H9 (cell line): ENCODE measurements at regions not wholly inside any gene's neighbourhood (a gene's known extent, or its start where the extent isn't known, plus 50 kb on each side); places are given as distances from the start of the nearest gene placed in this dataset.

Experiments
- DNase-seq: peaks from one replicate; pipeline ENCODE4 v3.0.0-alpha.2; 2017
- H2AFZ ChIP-seq: one replicate; pipeline ENCODE4 v1.6.1; 2013; ENCODE audit warnings: mild to moderate bottlenecking, low read length, control low read depth, moderate library complexity
- H2AK5ac ChIP-seq: 2 replicates; pipeline ENCODE4 v1.6.1; 2013; ENCODE audit warnings: low read length, control low read depth, mixed read lengths; ENCODE audit not compliant: insufficient read length
- H2BK120ac ChIP-seq: one replicate; pipeline ENCODE4 v1.6.1; 2013; ENCODE audit warnings: low read depth, mild to moderate bottlenecking, low read length, control low read depth, inconsistent platforms; ENCODE audit not compliant: poor library complexity, severe bottlenecking
- H2BK12ac ChIP-seq: 2 replicates; pipeline ENCODE4 v1.6.1; 2013; ENCODE audit warnings: low read length, control low read depth, mixed read lengths, low read depth; ENCODE audit not compliant: insufficient read length
- H2BK15ac ChIP-seq: 2 replicates; pipeline ENCODE4 v1.6.1; 2013; ENCODE audit warnings: low read depth, low read length, control low read depth
- H2BK20ac ChIP-seq: one replicate; pipeline ENCODE4 v1.6.1; 2013; ENCODE audit warnings: low read depth, mild to moderate bottlenecking, low read length, control low read depth, inconsistent platforms; ENCODE audit not compliant: poor library complexity, severe bottlenecking
- H2BK5ac ChIP-seq: 2 replicates; pipeline ENCODE4 v1.6.1; 2013; ENCODE audit warnings: low read length, control low read depth, mixed read lengths; ENCODE audit not compliant: insufficient read length
- H3K14ac ChIP-seq: 2 replicates; pipeline ENCODE4 v1.6.1; 2013; ENCODE audit warnings: low read length, control low read depth; ENCODE audit not compliant: insufficient read depth
- H3K18ac ChIP-seq: 2 replicates; pipeline ENCODE4 v1.6.1; 2013; ENCODE audit warnings: low read depth, mild to moderate bottlenecking, mixed read lengths, low read length, control low read depth; ENCODE audit not compliant: insufficient read length
- H3K23ac ChIP-seq: 2 replicates; pipeline ENCODE4 v1.6.1; 2013; ENCODE audit warnings: low read length, control low read depth, mixed read lengths, low read depth; ENCODE audit not compliant: insufficient read length
- H3K23me2 ChIP-seq: 2 replicates; pipeline ENCODE4 v1.6.1; 2013; ENCODE audit warnings: low read depth, mild to moderate bottlenecking, mixed read lengths, low read length, control low read depth; ENCODE audit not compliant: insufficient read length, poor library complexity, severe bottlenecking
- H3K27ac ChIP-seq: 2 replicates; pipeline ENCODE4 v1.5.1; 2013; ENCODE audit warnings: low read length, control low read depth, mixed read lengths, low read depth; ENCODE audit not compliant: insufficient read length
- H3K27me3 ChIP-seq: 2 replicates; pipeline ENCODE4 v1.6.1; 2013; ENCODE audit warnings: low read length, control low read depth, inconsistent platforms; ENCODE audit not compliant: insufficient read depth
- H3K4ac ChIP-seq: 2 replicates; pipeline ENCODE4 v1.6.1; 2013; ENCODE audit warnings: low read depth, mild to moderate bottlenecking, control low read depth, inconsistent platforms, low read length, moderate library complexity
- H3K4me1 ChIP-seq: 2 replicates; pipeline ENCODE4 v1.6.1; 2013; ENCODE audit warnings: low read length, control low read depth, inconsistent platforms; ENCODE audit not compliant: insufficient read depth
- H3K4me2 ChIP-seq: 2 replicates; pipeline ENCODE4 v1.6.1; 2013; ENCODE audit warnings: low read length, control low read depth, mixed read lengths; ENCODE audit not compliant: insufficient read length, insufficient read depth
- H3K56ac ChIP-seq: 2 replicates; pipeline ENCODE4 v1.6.1; 2013; ENCODE audit warnings: low read depth, mild to moderate bottlenecking, mixed read lengths, low read length, control low read depth; ENCODE audit not compliant: insufficient read length
- H3K79me1 ChIP-seq: 2 replicates; pipeline ENCODE4 v1.6.1; 2013; ENCODE audit warnings: low read depth, mild to moderate bottlenecking, moderate library complexity, low read length, control low read depth, inconsistent platforms; ENCODE audit not compliant: insufficient read depth, poor library complexity, severe bottlenecking
- H3K79me2 ChIP-seq: 2 replicates; pipeline ENCODE4 v1.6.1; 2013; ENCODE audit warnings: low read length, control low read depth, inconsistent platforms; ENCODE audit not compliant: insufficient read depth
- H3K9ac ChIP-seq: 2 replicates; pipeline ENCODE4 v1.6.1; 2013; ENCODE audit warnings: low read length, control low read depth, mixed read lengths; ENCODE audit not compliant: insufficient read length; ENCODE audit errors: extremely low read depth
- H3K9me3 ChIP-seq: one replicate; pipeline ENCODE4 v1.6.1; 2013; ENCODE audit warnings: low read depth, low read length, inconsistent platforms; ENCODE audit not compliant: control insufficient read depth
- H3T11ph ChIP-seq: one replicate; pipeline ENCODE4 v1.6.1; 2013; ENCODE audit warnings: mild to moderate bottlenecking, low read length, control low read depth, inconsistent platforms
- H4K20me1 ChIP-seq: one replicate; pipeline ENCODE4 v1.6.1; 2013; ENCODE audit not compliant: control insufficient read depth, insufficient read length, insufficient read depth
- H4K5ac ChIP-seq: 2 replicates; pipeline ENCODE4 v1.6.1; 2013; ENCODE audit warnings: low read depth, mild to moderate bottlenecking, mixed read lengths, low read length, control low read depth; ENCODE audit not compliant: insufficient read length
- H4K8ac ChIP-seq: replicated peaks from 2 replicates; pipeline ENCODE4 v1.6.1; 2013; ENCODE audit warnings: low read length, control low read depth, mixed read lengths, low read depth; ENCODE audit not compliant: insufficient read length
- H4K91ac ChIP-seq: 2 replicates; pipeline ENCODE4 v1.6.1; 2013; ENCODE audit warnings: low read depth, mild to moderate bottlenecking, moderate library complexity, mixed read lengths, low read length, control low read depth; ENCODE audit not compliant: insufficient read length
- H3K27ac Mint-ChIP-seq, 3 experiments: 2 replicates in 2 of 3; 3 replicates in 1 of 3; pipeline ENCODE4 v1.8.0; 2020 to 2021; ENCODE audit warnings: mixed read lengths in 3 of 3, mild to moderate bottlenecking in 1 of 3, moderate library complexity in 1 of 3
- H3K27me3 Mint-ChIP-seq: 2 replicates; pipeline ENCODE4 v1.8.0; 2021; ENCODE audit warnings: low read depth, mild to moderate bottlenecking, moderate library complexity, mixed read lengths
- H3K36me3 Mint-ChIP-seq, 3 experiments: 2 replicates in 2 of 3; 3 replicates in 1 of 3; pipeline ENCODE4 v1.8.0; 2020 to 2021; ENCODE audit warnings: low read depth in 3 of 3, mixed read lengths in 3 of 3; ENCODE audit not compliant: insufficient read depth in 1 of 3
- H3K4me1 Mint-ChIP-seq, 2 experiments: 2 replicates each; pipeline ENCODE4 v1.8.0; 2020; ENCODE audit warnings: mixed read lengths in 2 of 2
- H3K4me3 Mint-ChIP-seq, 2 experiments: 2 replicates in 1 of 2; 3 replicates in 1 of 2; pipeline ENCODE4 v1.8.0; 2020 to 2021; ENCODE audit warnings: mild to moderate bottlenecking in 2 of 2, mixed read lengths in 2 of 2, moderate library complexity in 1 of 2
- H3K9me3 Mint-ChIP-seq, 2 experiments: 2 replicates in 1 of 2; 3 replicates in 1 of 2; pipeline ENCODE4 v1.8.0; 2020; ENCODE audit warnings: mild to moderate bottlenecking in 2 of 2, mixed read lengths in 2 of 2, moderate library complexity in 1 of 2
- WGBS: extraction: QIAGEN DNeasy Blood & Tissue Kit; methylation state at CpG from one replicate; pipeline ENCODE4 v1.1.7; 2013; ENCODE audit warnings: missing lambda C conversion rate, low lambda C conversion rate, mixed read lengths; ENCODE audit not compliant: insufficient read length; ENCODE audit errors: extremely low coverage; 5-methylcytosine and 5-hydroxymethylcytosine counted together
- TF ChIP-seq, protein P1 (sequence below): fragments of 200-600 bp; sonication (generic); conservative IDR thresholded peaks from 3 replicates; pipeline ENCODE4 v1.8.0; 2021; ENCODE audit warnings: antibody characterized with exemption, mild to moderate bottlenecking

DNA sequence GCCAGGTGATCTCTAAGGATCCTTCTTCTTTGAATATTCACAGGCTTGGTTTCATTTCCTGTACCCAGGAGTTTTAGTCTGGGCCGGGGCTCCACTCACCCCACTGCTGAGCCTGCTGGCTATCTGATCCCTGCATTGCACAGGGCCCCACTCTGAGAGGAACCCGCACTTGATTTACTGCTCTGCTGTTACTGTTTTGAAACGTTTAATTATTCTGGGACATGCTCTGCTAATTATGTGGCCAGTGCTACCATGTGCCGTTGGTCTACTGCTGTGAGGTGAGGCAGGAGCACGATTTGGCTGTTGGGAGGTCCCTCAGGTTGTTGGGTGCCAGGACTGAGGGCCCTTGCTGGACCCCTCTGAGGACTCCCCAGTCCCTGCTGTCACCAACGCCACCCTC is 108.7 kb upstream of the SIRPA start:
- Histone ChIP-seq H3K23me2 (no peaks in the 10 kb centered on the region), H3K23ac (no peak overlapping the region), H4K20me1 (no peaks in the 10 kb centered on the region), H2AFZ (no peak overlapping the region), H2BK5ac (no peak overlapping the region), H3K18ac (no peak overlapping the region), H3K14ac (no peak overlapping the region), H3K56ac (no peak overlapping the region), H3K27ac (no peak overlapping the region), H4K5ac (no peak overlapping the region), H2BK15ac (no peak overlapping the region), H2BK12ac (no peak overlapping the region), H3K4ac (no peak overlapping the region), H2BK120ac (no peak overlapping the region), H3K4me2 (no peak overlapping the region), H2AK5ac (no peak overlapping the region), H4K8ac (no peak overlapping the region), H3K9me3 (no peaks in the 10 kb centered on the region), H2BK20ac (no peak overlapping the region), H3T11ph (no peak overlapping the region), H3K4me1 (no peaks in the 10 kb centered on the region), H3K27me3 (no peaks in the 10 kb centered on the region), H4K91ac (no peak overlapping the region), H3K79me1 (no peaks in the 10 kb centered on the region), H3K9ac (no peak overlapping the region), H3K79me2 (no peaks in the 10 kb centered on the region)
- Mint-ChIP-seq H3K4me1 (no peaks in the 10 kb centered on the region), H3K9me3 (no peaks in the 10 kb centered on the region), H3K4me3 (no peak overlapping the region), H3K36me3 (no peaks in the 10 kb centered on the region), H3K27ac (no peak overlapping the region; a peak in 1 of 7 replicates), H3K27me3 (peaks cover 45% of the 10 kb centered on the region)
- no CpG with 5 or more reads among the region's 6 CpGs for WGBS
- TF ChIP-seq, protein P1, sequence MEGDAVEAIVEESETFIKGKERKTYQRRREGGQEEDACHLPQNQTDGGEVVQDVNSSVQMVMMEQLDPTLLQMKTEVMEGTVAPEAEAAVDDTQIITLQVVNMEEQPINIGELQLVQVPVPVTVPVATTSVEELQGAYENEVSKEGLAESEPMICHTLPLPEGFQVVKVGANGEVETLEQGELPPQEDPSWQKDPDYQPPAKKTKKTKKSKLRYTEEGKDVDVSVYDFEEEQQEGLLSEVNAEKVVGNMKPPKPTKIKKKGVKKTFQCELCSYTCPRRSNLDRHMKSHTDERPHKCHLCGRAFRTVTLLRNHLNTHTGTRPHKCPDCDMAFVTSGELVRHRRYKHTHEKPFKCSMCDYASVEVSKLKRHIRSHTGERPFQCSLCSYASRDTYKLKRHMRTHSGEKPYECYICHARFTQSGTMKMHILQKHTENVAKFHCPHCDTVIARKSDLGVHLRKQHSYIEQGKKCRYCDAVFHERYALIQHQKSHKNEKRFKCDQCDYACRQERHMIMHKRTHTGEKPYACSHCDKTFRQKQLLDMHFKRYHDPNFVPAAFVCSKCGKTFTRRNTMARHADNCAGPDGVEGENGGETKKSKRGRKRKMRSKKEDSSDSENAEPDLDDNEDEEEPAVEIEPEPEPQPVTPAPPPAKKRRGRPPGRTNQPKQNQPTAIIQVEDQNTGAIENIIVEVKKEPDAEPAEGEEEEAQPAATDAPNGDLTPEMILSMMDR: no peak
- DNase-seq: no peak
